ENCODE measurements at regions not wholly inside any gene's neighbourhood (a gene's known extent, or its start where the extent isn't known, plus 50 kb on each side); places are given as distances from the start of the nearest gene placed in this dataset.

- DNase-seq (ENCODE audit: low spot score), result no peak
- intact Hi-C loops (cut with DNase I), result no loop called here
Measured at GRCh38 chr4:179503976-179504375, 2061.7 kb upstream of the AGA start.

- DNase-seq (ENCODE audit: low spot score), result no peak
- intact Hi-C loops (cut with DNase I), result no loop called here
Measured at GRCh38 chr4:179509489-179509888, 2067.3 kb upstream of the AGA start.

- no peak for DNase-seq (ENCODE audit: low spot score)
- intact Hi-C loops (cut with DNase I), result no loop called here
Measured at GRCh38 chr4:179521952-179522351, 2079.7 kb upstream of the AGA start.

- intact Hi-C loops (cut with DNase I), result no loop called here
- no peak for DNase-seq (ENCODE audit: low spot score)
Measured at GRCh38 chr4:179530958-179531357, 2088.7 kb upstream of the AGA start.

DNA sequence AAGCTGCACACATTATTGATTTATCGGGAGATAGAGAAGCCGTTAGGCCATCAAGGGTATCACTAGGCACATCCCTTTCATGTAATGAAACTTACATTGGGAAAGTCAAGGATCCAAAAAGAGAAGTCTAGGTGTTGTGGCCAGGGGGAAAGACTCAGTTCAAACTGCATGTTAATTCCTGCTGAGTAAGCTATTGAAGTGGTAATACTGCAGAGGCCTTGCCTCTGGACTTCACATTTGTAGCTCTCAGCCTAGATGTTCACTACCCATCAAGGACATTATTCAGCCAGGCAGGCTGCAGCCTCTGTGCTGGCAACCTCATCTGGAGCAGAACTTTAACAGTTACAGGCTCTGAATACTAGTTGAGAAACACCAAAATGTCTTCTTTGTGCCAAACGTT, 2094.5 kb upstream of the AGA start:
- intact Hi-C loops (cut with DNase I), result no loop called here
- no peak for DNase-seq (ENCODE audit: low spot score)

- intact Hi-C loops (cut with DNase I), result no loop called here
- no peak for DNase-seq (ENCODE audit: low spot score)
Measured at GRCh38 chr4:179539641-179540040, 2097.4 kb upstream of the AGA start.

- intact Hi-C loops (cut with DNase I), result no loop called here
- no peak for DNase-seq (ENCODE audit: low spot score)
Measured at GRCh38 chr4:179543771-179544170, 2101.5 kb upstream of the AGA start.

GRCh38 chr4:179544496-179544895, 2102.3 kb upstream of the AGA start:
- intact Hi-C loops (cut with DNase I), result no loop called here
- no peak for DNase-seq (ENCODE audit: low spot score)

DNA sequence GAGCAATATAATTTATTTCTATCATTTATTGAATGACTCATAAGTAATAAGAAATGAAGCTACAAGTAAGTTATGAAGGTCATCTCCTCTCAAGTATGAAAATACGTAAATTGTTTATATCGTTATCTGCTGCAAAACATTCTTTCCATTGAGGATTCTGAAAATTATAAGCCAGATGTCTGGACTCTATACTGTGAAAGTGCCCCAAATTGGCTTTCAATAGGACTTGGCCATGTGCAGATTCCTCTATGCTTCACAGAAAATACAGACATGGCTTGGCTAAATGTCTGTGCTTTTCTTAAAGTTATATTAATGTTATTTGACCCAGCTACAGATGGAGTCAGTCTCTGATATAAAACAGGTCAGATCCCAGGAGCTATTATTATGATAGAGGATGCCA, 2109.9 kb upstream of the AGA start:
- intact Hi-C loops (cut with DNase I), result no loop called here
- no peak for DNase-seq (ENCODE audit: low spot score)

DNA sequence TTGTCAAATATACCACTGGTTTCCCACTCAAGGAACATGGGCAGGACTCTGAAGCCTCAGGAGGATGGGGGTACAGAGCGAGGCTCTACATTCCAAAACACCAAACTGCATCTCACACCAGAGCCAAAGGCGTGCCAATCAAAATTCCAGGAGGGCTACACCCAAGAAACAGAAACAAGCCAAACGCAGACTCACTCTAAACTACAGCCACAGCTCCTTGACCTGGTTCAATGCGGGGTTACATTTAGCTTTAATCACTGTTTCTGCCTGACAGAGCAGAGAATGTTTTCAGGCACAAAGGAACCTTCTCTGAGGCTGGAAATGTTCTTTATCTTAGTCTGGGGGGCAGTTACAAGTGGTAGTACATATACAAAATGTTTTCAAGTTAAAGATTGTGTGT, 2121.5 kb upstream of the AGA start:
- intact Hi-C loops (cut with DNase I), result no loop called here
- no peak for DNase-seq (ENCODE audit: low spot score)

DNA sequence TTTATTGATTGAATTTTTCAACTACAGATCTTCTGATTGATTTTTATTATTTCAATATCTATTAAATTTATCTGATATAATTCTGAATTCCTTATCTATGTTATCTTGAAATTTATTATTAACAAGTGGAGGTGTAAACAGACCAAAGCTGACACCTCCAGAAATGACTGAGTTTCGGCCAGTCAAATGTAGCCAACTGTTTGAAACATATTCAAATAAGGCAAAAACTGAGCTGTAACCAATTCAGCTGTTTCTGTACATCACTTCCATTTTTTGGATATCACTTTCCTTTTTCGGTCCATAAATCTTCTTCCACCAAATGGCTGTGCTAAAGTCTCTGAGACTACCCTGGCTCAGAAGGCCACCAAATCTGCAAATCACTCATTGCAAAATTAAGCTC, 2127.3 kb upstream of the AGA start:
- no peak for DNase-seq (ENCODE audit: low spot score)

GRCh38 chr4:179582164-179582905, 2140.1 kb upstream of the AGA start:
- intact Hi-C loops (cut with DNase I), result no loop called here
- DNase-seq (ENCODE audit: low spot score), result no peak

More for the DNA sequence above, 2127.3 kb upstream of the AGA start:
- intact Hi-C loops (cut with DNase I), result no loop called here

- no peak for DNase-seq (ENCODE audit: low spot score)
- intact Hi-C loops (cut with DNase I), result no loop called here
Measured at GRCh38 chr4:179583221-179583620, 2141.0 kb upstream of the AGA start.

GRCh38 chr4:179584101-179584500, 2141.9 kb upstream of the AGA start:
- intact Hi-C loops (cut with DNase I), result no loop called here
- no peak for DNase-seq (ENCODE audit: low spot score)

DNA sequence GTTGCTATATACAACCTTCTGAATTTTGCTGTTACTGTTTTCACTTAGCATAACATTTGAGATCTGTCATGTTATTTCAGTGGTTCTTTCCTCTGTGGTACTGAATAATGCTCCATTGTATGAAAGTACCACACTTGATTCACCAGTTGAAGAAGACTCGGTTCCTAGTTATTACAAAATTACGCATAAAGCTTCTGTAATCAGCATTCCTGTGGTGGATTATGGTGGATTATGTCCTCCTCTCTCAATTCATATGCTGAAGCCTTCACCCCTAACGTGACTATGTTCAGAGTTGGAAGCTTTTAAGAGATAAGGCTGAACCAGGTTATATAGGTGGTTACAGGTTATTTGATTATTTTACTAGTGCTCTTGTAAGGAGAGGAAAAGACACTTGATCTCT, 2143.5 kb upstream of the AGA start:
- DNase-seq (ENCODE audit: low spot score), result no peak
- intact Hi-C loops (cut with DNase I), result no loop called here

- intact Hi-C loops (cut with DNase I), result no loop called here
- no peak for DNase-seq (ENCODE audit: low spot score)
Measured at GRCh38 chr4:179586460-179586859, 2144.2 kb upstream of the AGA start.

- intact Hi-C loops (cut with DNase I), result no loop called here
- DNase-seq (ENCODE audit: low spot score), result no peak
Measured at GRCh38 chr4:179595671-179596410, 2153.6 kb upstream of the AGA start.

GRCh38 chr4:179596621-179597020, 2154.4 kb upstream of the AGA start:
- no peak for DNase-seq (ENCODE audit: low spot score)
- intact Hi-C loops (cut with DNase I), result no loop called here

DNA sequence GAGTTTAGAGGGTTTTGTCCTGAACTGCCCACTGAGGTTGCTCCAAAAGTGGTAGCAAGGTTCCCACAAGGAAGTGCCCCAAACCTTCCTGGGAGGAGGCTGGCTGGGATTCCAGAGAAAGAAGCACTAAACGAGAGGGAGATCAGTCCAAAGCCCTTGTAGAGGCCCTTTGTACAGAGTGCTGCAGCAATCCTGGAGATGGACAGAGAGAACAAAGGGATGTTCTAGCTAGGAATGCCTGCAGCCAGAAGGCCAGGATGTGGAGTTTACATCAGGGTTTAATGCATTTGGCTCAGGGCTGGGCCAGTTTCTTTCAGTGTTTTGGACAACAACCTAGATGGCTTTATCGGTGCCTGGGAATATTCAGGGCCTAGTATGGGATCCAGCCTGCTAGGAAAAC, 2155.1 kb upstream of the AGA start:
- intact Hi-C loops (cut with DNase I), result no loop called here
- no peak for DNase-seq (ENCODE audit: low spot score)

DNA sequence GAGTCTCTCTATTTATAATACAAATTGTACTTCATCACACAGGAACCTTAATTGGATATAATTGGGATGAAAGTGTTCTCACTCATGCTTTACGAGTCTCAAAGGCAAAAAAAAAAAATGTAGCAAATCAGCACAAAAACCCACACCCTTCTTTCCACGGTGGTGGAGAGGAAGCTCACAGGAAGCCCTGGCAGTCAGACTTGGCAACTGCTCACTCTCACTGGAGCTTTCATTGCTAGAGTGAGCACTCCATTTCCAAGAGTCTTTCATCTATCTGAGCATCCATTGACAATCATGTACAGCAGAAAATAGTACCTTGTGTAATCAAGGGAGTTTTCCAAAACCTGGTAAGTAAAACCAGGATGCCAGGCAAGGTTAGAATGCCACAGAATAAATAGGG, 2159.4 kb upstream of the AGA start:
- DNase-seq (ENCODE audit: low spot score), result no peak
- intact Hi-C loops (cut with DNase I), result no loop called here

DNA sequence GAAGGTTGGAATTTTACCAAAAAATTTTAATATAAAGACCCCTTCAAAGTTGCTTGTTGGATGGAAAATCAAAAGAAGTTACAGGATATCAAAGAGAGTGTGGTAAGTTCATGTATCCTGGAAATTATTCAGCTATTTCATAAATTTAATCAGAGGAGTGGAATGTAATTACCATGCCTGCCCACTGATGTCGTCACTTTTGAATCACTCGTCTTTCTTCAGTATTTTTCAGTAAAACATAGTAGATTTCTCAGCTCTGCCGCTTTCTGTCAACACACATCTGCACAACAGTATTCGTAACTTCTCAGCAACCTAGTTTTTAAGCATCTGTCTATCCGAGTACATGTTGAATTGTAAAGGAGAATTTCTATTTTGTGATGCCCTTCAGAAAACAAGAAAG, 2163.0 kb upstream of the AGA start:
- DNase-seq (ENCODE audit: low spot score), result no peak
- intact Hi-C loops (cut with DNase I), result no loop called here
